Type B pancreatic cell (in vitro differentiated cells): ENCODE measurements at regions not wholly inside any gene's neighbourhood (a gene's known extent, or its start where the extent isn't known, plus 50 kb on each side); places are given as distances from the start of the nearest gene placed in this dataset.

Experiments used
- DNase-seq: peaks from one replicate; pipeline ENCODE4 v3.0.0; 2021; ENCODE audit warnings: mixed read lengths; ENCODE audit not compliant: unreplicated experiment; ENCODE audit errors: extremely low spot score
- H3K27ac Mint-ChIP-seq: 2 replicates; pipeline ENCODE4 v1.8.0; 2021; ENCODE audit warnings: mild to moderate bottlenecking, mixed read lengths
- H3K27me3 Mint-ChIP-seq: 2 replicates; pipeline ENCODE4 v1.8.0; 2021; ENCODE audit warnings: mixed read lengths
- H3K36me3 Mint-ChIP-seq: 2 replicates; pipeline ENCODE4 v1.8.0; 2021; ENCODE audit warnings: mixed read lengths
- H3K4me1 Mint-ChIP-seq: one replicate; pipeline ENCODE4 v1.8.0; 2021; ENCODE audit warnings: mixed read lengths; ENCODE audit not compliant: unreplicated experiment
- H3K4me3 Mint-ChIP-seq: 2 replicates; pipeline ENCODE4 v1.8.0; 2021; ENCODE audit warnings: mild to moderate bottlenecking, mixed read lengths
- H3K9me3 Mint-ChIP-seq: 2 replicates; pipeline ENCODE4 v1.8.0; 2021; ENCODE audit warnings: mixed read lengths
- TF ChIP-seq, protein P1 (sequence below): fragments of 200-600 bp; sonication (generic); conservative IDR thresholded peaks from 2 replicates; pipeline ENCODE4 v1.5.0; 2021; ENCODE audit warnings: antibody characterized with exemption, mild to moderate bottlenecking

DNA sequence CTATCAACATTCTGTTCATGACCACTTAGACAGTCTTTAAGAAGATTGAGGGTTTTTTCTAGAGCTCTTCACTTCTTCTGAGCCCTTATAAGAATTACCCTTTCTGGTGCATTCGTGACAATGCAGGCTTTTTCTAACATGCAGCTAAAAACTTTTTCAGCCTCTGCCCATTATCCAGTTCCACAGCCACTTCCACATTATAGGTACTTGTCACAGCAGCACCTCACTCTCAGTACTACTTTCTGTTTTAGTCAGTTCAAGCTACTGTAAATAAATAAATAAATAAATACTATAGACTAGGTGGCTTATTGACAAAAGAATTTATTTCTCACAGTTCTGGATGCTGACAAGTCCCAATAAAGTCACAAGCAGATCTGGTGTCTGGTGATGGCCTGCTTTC, 284.4 kb upstream of the PKN2 start:
- peaks cover 5% of the 10 kb centered on the region for H3K9me3 Mint-ChIP-seq
- H3K36me3 Mint-ChIP-seq = no peaks in the 10 kb centered on the region
- no peak overlapping the region for H3K27ac Mint-ChIP-seq
- no peak overlapping the region for H3K4me3 Mint-ChIP-seq
- no peaks in the 10 kb centered on the region for H3K27me3 Mint-ChIP-seq
- peaks cover 5% of the 10 kb centered on the region for H3K4me1 Mint-ChIP-seq
- TF ChIP-seq, protein P1, sequence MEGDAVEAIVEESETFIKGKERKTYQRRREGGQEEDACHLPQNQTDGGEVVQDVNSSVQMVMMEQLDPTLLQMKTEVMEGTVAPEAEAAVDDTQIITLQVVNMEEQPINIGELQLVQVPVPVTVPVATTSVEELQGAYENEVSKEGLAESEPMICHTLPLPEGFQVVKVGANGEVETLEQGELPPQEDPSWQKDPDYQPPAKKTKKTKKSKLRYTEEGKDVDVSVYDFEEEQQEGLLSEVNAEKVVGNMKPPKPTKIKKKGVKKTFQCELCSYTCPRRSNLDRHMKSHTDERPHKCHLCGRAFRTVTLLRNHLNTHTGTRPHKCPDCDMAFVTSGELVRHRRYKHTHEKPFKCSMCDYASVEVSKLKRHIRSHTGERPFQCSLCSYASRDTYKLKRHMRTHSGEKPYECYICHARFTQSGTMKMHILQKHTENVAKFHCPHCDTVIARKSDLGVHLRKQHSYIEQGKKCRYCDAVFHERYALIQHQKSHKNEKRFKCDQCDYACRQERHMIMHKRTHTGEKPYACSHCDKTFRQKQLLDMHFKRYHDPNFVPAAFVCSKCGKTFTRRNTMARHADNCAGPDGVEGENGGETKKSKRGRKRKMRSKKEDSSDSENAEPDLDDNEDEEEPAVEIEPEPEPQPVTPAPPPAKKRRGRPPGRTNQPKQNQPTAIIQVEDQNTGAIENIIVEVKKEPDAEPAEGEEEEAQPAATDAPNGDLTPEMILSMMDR = no peak
- no peak for DNase-seq

DNA sequence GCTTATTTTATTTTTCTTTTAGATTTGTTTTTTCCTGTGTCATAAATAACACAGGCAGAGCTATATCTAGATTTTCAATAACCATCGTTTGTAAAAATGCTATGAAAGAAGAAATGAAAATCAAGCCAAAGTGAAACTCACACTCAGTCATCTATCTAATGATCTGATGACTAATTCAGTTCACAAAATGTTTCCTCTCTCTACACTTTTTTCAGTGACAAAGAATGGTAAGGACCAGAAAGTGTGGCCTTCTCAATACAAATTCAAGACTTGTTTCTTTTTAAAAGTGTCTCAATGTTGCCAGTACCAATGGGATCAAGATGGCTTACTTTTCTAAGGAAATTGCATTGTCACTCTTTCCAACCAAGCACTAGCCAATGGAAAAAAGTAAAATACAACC, 282.8 kb upstream of the PKN2 start:
- Mint-ChIP-seq H3K4me1 (peaks cover 5% of the 10 kb centered on the region), H3K9me3 (peaks cover 5% of the 10 kb centered on the region), H3K27ac (no peak overlapping the region), H3K27me3 (no peaks in the 10 kb centered on the region), H3K36me3 (no peaks in the 10 kb centered on the region), H3K4me3 (no peak overlapping the region)
- TF ChIP-seq, protein P1 = no peak
- no peak for DNase-seq

DNA sequence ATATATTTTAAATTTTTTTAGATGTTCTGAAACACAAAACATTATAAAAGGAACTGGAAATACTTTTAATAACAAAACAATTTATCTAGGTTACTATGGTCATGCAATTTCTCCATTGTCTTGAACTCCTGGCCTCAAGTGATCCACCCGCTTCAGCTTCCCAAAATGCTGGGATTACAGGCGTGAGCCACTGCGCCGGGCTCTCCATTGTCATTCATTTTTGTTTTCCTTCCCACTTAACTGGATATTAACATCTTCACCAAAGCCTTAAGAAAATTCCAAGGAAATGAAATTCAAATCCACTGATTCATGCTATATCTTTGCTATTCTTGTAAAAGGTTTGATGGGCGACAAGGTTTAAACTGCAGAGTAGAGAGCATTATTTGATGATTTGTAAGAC, 279.5 kb upstream of the PKN2 start:
- TF ChIP-seq, protein P1 = no peak
- Mint-ChIP-seq H3K4me1 (peaks cover 5% of the 10 kb centered on the region), H3K27ac (no peak overlapping the region), H3K27me3 (no peaks in the 10 kb centered on the region), H3K36me3 (no peaks in the 10 kb centered on the region), H3K9me3 (peaks cover 4% of the 10 kb centered on the region), H3K4me3 (no peak overlapping the region)
- no peak for DNase-seq

DNA sequence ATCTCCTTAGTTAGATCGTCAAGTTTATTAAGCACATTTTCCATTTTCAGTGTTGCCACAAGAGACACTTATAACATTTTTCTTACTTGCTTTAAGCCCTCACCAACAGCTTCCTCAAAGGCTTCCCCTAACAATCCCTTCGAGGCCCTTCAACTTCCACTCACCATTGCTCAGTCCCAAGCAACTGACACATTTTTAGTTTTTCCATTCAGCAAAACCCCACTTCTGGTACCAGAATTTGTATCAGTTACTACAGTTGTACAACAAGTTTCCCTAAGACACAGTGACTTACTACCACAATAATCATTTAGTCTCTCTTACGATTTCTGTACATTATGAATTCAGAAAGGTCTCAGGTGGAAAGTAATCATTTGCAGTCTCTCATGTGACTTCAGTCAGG, 276.8 kb upstream of the PKN2 start:
- no peaks in the 10 kb centered on the region for H3K27me3 Mint-ChIP-seq
- H3K9me3 Mint-ChIP-seq = peaks cover 4% of the 10 kb centered on the region
- H3K4me3 Mint-ChIP-seq = no peak overlapping the region

DNA sequence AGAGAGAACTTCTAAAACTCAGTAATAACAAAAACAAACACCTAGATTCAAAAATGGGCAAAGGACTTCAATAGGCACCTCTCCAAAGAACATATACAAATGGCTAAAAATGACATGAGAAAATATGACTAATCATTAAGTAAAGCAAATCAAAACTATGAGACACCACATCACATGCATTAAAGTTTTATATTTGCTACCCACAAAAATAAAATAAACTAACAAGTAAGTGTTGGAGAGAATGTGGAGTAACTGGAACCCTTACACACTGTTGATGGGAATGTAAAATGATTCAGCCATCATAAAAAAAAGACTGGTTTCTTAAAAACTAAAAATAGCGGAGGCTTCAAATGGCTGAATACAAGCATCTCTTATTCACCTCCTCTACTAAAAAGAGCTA, 262.1 kb upstream of the PKN2 start:
- Mint-ChIP-seq H3K27me3 (no peaks in the 10 kb centered on the region), H3K4me3 (no peak overlapping the region), H3K36me3 (no peaks in the 10 kb centered on the region), H3K4me1 (no peaks in the 10 kb centered on the region), H3K27ac (no peak overlapping the region), H3K9me3 (peaks cover 18% of the 10 kb centered on the region)
- TF ChIP-seq, protein P1 = no peak
- DNase-seq = no peak

More for the DNA sequence above, 276.8 kb upstream of the PKN2 start:
- TF ChIP-seq, protein P1 = no peak
- peaks cover 3% of the 10 kb centered on the region for H3K4me1 Mint-ChIP-seq
- H3K27ac Mint-ChIP-seq = no peak overlapping the region
- no peak for DNase-seq
- H3K36me3 Mint-ChIP-seq = no peaks in the 10 kb centered on the region

DNA sequence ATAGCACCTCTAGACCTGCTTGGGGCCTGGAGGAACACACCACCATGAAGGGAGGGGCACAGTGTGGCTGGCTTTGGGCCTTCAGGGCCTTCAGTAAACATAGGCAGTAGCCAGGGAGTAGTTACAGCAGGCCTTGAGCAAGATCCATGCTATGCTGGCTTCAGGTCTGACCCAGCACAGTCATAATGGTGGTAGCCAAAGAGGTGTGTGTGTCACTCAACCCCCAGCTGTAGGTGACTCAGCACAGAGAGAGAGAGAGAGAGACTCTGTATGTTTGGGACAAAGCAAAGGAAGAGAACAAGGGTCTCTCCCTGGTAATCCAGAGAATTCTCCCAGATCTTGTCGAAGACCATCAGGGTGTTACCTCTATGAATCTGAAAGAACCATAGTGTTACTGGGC, 250.5 kb upstream of the PKN2 start:
- H3K36me3 Mint-ChIP-seq = no peaks in the 10 kb centered on the region
- TF ChIP-seq, protein P1 = no peak
- DNase-seq = no peak
- H3K9me3 Mint-ChIP-seq = peaks cover 12% of the 10 kb centered on the region
- no peak overlapping the region for H3K27ac Mint-ChIP-seq
- no peaks in the 10 kb centered on the region for H3K4me1 Mint-ChIP-seq
- H3K4me3 Mint-ChIP-seq = no peak overlapping the region
- no peaks in the 10 kb centered on the region for H3K27me3 Mint-ChIP-seq
